ACC112 (cell line): ENCODE measurements at regions not wholly inside any gene's neighbourhood (a gene's known extent, or its start where the extent isn't known, plus 50 kb on each side); places are given as distances from the start of the nearest gene placed in this dataset.

Experiments used
- H2AFZ ChIP-seq: fragments of 200-600 bp; sonication (generic); one replicate; pipeline ENCODE4 v1.6.0; 2017; ENCODE audit warnings: antibody characterized with exemption, low read length; ENCODE audit not compliant: unreplicated experiment
- H3K27ac ChIP-seq: fragments of 200-600 bp; sonication (generic); 2 replicates; pipeline ENCODE4 v1.5.1; 2014; ENCODE audit warnings: low read depth, mild to moderate bottlenecking, antibody characterized with exemption, low read length, moderate library complexity
- H3K27me3 ChIP-seq: fragments of 200-600 bp; sonication (generic); 2 replicates; pipeline ENCODE4 v1.6.1; 2014; ENCODE audit warnings: mild to moderate bottlenecking, antibody characterized with exemption, low read length, moderate library complexity, mixed read lengths; ENCODE audit not compliant: insufficient read depth
- H3K36me3 ChIP-seq: fragments of 200-600 bp; sonication (generic); 2 replicates; pipeline ENCODE4 v1.6.1; 2016; ENCODE audit warnings: mild to moderate bottlenecking, antibody characterized with exemption, low read length, moderate library complexity, mixed read lengths; ENCODE audit not compliant: insufficient read depth
- H3K4me1 ChIP-seq: fragments of 200-600 bp; sonication (generic); one replicate; pipeline ENCODE4 v1.6.1; 2016; ENCODE audit warnings: low read length, mixed read lengths; ENCODE audit not compliant: insufficient read depth, unreplicated experiment, control insufficient read depth
- H3K4me3 ChIP-seq: fragments of 200-600 bp; sonication (generic); 2 replicates; pipeline ENCODE4 v1.5.1; 2014; ENCODE audit warnings: mild to moderate bottlenecking, low read depth, low read length
- H3K79me2 ChIP-seq: fragments of 200-600 bp; sonication (generic); one replicate; pipeline ENCODE4 v1.6.0; 2016; ENCODE audit warnings: low read length; ENCODE audit not compliant: control insufficient read depth, unreplicated experiment, insufficient read depth

DNA sequence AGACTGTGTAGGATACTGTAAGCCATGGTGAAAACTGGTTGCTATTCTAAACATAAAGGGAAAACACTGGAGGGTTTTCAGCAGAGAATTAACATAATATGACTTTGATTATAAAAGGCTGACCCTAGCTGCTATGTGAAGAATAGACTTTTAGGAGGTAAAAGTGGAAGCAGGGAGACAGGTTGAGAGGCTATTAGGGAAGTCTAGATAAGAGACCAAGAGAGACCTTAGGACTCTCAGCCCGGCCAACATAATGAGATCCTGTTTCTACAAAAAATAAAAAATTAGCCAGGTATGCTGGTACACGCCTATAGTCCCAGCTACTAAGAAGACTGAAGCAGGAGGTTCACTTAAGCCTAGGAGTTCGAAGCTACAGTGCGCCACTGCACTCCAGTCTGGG is 393.2 kb upstream of the PMFBP1 start:
- Histone ChIP-seq H2AFZ (no peak overlapping the region), H3K36me3 (no peaks in the 10 kb centered on the region), H3K4me3 (no peak overlapping the region), H3K27ac (no peak overlapping the region), H3K27me3 (no peaks in the 10 kb centered on the region), H3K4me1 (peaks cover 5% of the 10 kb centered on the region), H3K79me2 (no peaks in the 10 kb centered on the region)

DNA sequence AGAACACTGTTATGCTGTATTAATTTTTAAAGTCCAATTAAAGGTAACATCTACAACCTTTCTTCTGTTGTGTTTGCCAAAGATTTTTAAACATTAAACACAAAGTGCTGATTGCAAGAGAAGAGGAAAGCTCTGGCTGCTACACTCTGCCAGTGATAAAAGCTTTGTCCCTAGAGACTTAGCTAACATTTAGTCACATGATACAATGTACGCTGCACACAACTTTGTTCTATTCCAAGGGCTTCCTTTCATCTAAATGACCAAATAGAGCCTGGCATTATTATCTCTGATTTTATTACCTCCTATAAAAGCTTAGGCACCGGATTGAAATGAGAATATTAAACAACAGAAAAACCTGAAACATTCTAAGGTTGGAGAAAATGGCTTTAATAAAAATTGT is 388.7 kb upstream of the PMFBP1 start:
- Histone ChIP-seq H3K27ac (no peak overlapping the region), H3K79me2 (no peaks in the 10 kb centered on the region), H2AFZ (no peak overlapping the region), H3K36me3 (no peaks in the 10 kb centered on the region), H3K27me3 (no peaks in the 10 kb centered on the region), H3K4me3 (no peak overlapping the region), H3K4me1 (peaks cover 5% of the 10 kb centered on the region)

DNA sequence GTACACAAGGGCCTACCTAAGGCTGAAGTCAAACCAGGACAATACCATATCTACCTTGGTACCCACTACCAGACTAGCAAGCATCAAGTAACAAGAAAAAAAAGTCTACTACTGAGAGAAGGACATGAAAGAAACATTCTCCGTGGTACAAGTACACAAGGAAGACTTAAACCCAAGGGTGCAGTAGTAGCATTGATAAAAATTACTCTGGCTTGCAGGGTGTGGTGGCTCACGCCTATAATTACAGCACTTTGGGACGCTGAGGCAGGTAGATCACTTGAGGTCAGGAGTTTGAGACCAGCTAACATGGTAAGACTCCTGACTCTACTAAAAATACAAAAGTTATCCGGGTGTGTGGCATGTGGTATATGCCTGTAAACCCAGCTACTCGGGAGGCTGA is 386.5 kb upstream of the PMFBP1 start:
- Histone ChIP-seq H2AFZ (no peak overlapping the region), H3K36me3 (no peaks in the 10 kb centered on the region), H3K79me2 (no peaks in the 10 kb centered on the region), H3K4me1 (peaks cover 13% of the 10 kb centered on the region), H3K27me3 (no peaks in the 10 kb centered on the region), H3K27ac (no peak overlapping the region), H3K4me3 (no peak overlapping the region)

DNA sequence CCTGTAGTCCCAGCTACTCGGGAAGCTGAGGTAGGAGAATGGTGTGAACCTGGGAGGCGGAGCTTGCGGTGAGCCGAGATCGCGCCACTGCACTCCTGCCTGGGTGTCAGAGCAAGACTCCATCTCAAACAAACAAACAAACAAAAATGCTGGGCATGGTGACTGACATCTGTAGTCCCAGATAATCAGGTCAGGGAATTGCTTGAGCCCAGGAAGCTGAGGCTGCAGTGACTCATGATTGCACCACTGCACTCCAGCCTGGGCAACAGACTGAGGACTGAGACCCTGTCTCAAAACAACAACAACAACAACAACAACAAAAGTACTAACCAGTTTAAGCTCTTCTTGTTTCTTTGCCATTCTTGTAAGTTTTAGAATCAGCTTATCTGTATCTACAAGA is 383.0 kb upstream of the PMFBP1 start:
- Histone ChIP-seq H3K27me3 (no peaks in the 10 kb centered on the region), H3K36me3 (no peaks in the 10 kb centered on the region), H3K4me1 (peaks cover 8% of the 10 kb centered on the region), H2AFZ (no peak overlapping the region), H3K79me2 (no peaks in the 10 kb centered on the region), H3K4me3 (no peak overlapping the region), H3K27ac (no peak overlapping the region)

DNA sequence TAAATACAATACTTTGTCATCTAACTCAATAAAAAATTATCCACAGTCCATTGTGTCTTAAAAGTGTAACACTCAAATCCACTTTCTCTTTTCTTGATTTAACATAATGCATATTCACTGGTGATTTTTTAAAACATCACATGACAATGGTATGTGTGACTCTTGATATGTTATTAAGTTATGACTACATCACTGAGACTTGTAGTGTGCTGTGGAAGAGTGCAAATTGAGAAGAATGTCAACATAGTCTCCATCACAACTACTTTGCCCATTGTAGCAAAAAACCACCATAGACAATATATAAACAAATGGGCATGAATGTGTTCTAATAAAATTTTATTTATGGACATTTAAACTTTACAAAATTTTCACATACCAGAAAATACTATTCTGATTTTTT is 380.7 kb upstream of the PMFBP1 start:
- Histone ChIP-seq H3K27me3 (no peaks in the 10 kb centered on the region), H3K27ac (no peak overlapping the region), H3K79me2 (no peaks in the 10 kb centered on the region), H3K36me3 (no peaks in the 10 kb centered on the region), H3K4me3 (no peak overlapping the region), H2AFZ (no peak overlapping the region), H3K4me1 (peaks cover 8% of the 10 kb centered on the region)

DNA sequence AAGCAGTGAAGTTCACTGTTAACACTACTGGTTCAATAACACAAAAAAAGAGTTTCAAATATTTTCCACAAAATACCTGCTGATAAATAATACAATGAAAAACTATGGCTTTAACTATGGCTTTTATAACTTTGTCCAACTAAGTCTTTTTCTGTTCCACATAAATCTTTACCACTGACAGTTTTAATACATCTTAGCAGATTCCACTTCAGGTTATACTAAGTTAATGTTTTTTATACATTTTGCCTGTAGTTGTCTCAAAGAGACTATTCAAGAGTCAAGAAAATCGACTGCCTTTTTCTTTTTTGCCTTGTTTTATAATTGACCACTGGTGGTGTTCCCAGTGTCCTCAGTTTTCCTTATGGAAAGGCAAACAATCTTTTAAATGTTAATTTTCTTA is 379.7 kb upstream of the PMFBP1 start:
- peaks cover 8% of the 10 kb centered on the region for H3K4me1 ChIP-seq
- no peak overlapping the region for H3K4me3 ChIP-seq
- no peaks in the 10 kb centered on the region for H3K79me2 ChIP-seq
- no peak overlapping the region for H2AFZ ChIP-seq
- H3K27me3 ChIP-seq, result no peaks in the 10 kb centered on the region
- no peaks in the 10 kb centered on the region for H3K36me3 ChIP-seq
- no peak overlapping the region for H3K27ac ChIP-seq

DNA sequence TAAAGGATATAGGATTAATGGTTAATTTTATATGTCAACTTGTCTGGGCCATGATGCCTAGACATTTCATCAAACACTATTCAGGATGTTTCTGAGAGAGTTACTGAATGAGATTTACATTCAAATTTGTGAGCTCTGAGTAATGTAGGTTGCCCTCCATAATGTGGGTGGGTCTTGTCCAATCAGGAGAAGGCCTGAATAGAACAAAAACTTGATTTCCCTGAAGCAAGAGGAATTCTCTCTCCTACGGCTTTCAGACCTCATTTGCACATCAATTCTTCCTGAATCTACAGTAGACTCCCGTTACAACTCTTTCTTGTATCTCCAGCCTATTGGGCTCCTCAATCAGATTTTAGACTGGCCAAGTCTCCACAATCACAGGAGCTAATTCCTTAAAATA is 377.9 kb upstream of the PMFBP1 start:
- Histone ChIP-seq H3K36me3 (no peaks in the 10 kb centered on the region), H3K4me1 (peaks cover 1% of the 10 kb centered on the region), H3K27ac (no peak overlapping the region), H3K27me3 (no peaks in the 10 kb centered on the region), H2AFZ (no peak overlapping the region), H3K79me2 (no peaks in the 10 kb centered on the region), H3K4me3 (no peak overlapping the region)

DNA sequence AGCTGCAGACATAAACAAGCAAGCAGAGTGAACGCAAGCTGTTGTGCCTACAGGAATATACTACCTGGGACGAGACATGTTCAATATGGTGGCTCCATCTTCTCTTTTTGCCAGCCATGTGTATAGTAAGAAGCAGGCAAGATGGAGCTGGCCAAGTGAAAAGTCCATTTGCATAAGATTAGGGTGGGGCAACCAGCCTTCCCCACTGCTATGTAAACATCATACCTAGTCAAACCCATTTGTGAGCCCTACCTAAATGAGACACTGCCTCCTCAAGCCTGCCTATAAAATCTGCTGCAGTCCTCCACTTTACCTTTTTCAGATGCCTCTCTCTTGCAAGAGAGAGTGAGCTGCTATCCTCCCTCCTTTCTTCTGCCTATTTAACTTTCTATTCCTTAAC is 370.1 kb upstream of the PMFBP1 start:
- no peak overlapping the region for H3K4me3 ChIP-seq
- H3K27ac ChIP-seq, result no peak overlapping the region
- peaks cover 14% of the 10 kb centered on the region for H3K4me1 ChIP-seq
- no peaks in the 10 kb centered on the region for H3K27me3 ChIP-seq
- no peaks in the 10 kb centered on the region for H3K36me3 ChIP-seq
- no peak overlapping the region for H2AFZ ChIP-seq
- no peaks in the 10 kb centered on the region for H3K79me2 ChIP-seq

DNA sequence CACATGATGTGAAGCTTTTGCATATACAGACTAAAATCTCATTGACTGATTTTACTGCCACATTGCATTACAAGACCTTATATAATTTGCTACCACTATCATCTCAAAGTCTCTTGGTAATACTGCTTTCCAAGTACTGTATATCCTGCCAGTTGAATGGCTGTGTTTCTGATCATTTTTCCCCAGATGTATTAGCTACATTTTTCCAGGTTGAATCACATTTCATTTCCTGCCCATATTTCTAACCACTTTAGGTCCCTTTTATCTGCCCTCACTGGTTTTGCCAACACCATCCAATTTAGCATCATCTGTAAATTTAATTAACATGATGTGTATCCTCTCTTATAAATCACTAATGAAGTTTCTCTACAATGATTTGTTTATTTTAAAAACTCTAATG is 365.7 kb upstream of the PMFBP1 start:
- Histone ChIP-seq H3K27ac (peak overlapping the region; percentile 65), H3K36me3 (no peaks in the 10 kb centered on the region), H2AFZ (peak overlapping the region; percentile 35)

DNA sequence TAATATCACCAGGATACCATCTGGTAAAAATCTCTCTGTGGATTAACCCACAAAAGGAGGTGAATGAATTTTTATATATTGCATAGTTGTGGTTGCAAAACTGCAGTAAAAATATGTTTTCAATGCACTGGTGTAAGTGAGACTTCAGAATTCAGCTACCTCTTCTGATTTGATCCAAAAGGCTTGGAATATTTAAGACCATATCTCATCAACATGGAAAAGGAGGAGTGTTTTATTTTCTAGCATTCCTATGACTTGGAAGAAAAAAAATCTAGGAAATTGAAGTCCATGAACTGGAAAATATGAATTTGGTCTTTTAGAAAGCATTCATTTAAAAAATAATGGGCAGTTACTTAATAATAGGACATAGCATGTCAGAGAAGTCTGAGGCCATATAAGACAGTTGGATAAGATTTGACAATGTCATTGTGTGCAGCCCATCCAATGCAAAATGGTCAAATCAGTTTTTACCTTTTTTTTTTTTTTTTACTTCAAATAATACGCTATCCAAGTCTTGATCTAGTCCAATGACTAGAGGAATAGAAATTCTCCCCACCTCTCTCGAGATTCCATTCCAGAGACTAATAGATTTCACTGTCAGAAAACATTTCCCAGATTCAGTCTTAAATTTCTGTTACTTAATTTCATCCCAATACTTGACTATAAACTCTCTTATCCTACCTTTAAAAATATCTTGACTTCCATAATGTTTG is 364.9 kb upstream of the PMFBP1 start:
- Histone ChIP-seq H2AFZ (peak overlapping the region; percentile 88), H3K36me3 (no peaks in the 10 kb centered on the region), H3K27me3 (no peaks in the 10 kb centered on the region), H3K4me3 (peak overlapping the region; percentile 62), H3K27ac (peak overlapping the region; percentile 65), H3K79me2 (no peaks in the 10 kb centered on the region), H3K4me1 (peaks cover 27% of the 10 kb centered on the region)

More for the DNA sequence above, 365.7 kb upstream of the PMFBP1 start:
- no peaks in the 10 kb centered on the region for H3K27me3 ChIP-seq
- 0 out of 2 replicates have a peak overlapping the region, but pooled peaks have one; percentile 6 for H3K4me3 ChIP-seq
- no peaks in the 10 kb centered on the region for H3K79me2 ChIP-seq
- H3K4me1 ChIP-seq, result peaks cover 27% of the 10 kb centered on the region

DNA sequence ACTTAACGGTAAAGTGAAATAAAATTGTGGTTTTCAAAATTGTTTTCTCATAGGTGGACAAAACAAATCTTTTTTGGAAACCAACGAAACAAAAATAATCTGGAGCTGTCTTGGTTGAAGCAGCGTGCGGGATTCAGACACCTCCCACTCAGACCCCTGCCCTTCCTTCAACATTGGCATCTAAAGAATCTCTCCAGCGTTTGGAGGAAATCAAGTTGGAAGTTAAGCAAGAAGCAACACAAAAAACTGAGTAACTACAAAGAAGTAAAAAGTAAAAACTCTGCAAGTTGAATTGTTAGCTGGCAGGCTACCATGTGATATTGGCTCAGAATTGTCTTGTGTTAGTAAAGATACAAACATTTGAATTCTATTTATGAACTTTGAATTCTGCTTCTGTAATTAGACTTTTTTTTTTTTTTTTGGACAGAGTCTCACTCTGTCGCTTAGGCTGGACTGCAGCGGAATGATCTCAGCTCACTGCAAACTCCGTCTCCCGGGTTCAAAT is 361.0 kb upstream of the PMFBP1 start:
- Histone ChIP-seq H3K79me2 (no peaks in the 10 kb centered on the region), H3K4me1 (peaks cover 29% of the 10 kb centered on the region), H3K4me3 (no peak overlapping the region), H2AFZ (peak overlapping the region; percentile 33), H3K27me3 (no peaks in the 10 kb centered on the region), H3K27ac (no peak overlapping the region), H3K36me3 (no peaks in the 10 kb centered on the region)
